HUES48 (cell line): ENCODE measurements at regions not wholly inside any gene's neighbourhood (a gene's known extent, or its start where the extent isn't known, plus 50 kb on each side); places are given as distances from the start of the nearest gene placed in this dataset.
"Not testable (repeated sequence)": the region's sequence is repeated elsewhere in the genome, so short reads cannot be mapped to it uniquely, and the experiment has no call there.

Source experiments
- H3K27ac ChIP-seq: one replicate; pipeline ENCODE4 v1.7.0; 2013; ENCODE audit warnings: low read depth, low read length, inconsistent platforms
- H3K27me3 ChIP-seq: 2 replicates; pipeline ENCODE4 v1.6.1; 2013; ENCODE audit warnings: mild to moderate bottlenecking, low read length; ENCODE audit not compliant: control insufficient read depth, insufficient read depth
- H3K36me3 ChIP-seq: 2 replicates; pipeline ENCODE4 v1.6.1; 2013; ENCODE audit warnings: low read length; ENCODE audit not compliant: control insufficient read depth, insufficient read depth
- H3K4me1 ChIP-seq: 2 replicates; pipeline ENCODE4 v1.6.1; 2013; ENCODE audit warnings: mild to moderate bottlenecking, low read length; ENCODE audit not compliant: control insufficient read depth, insufficient read depth
- H3K4me3 ChIP-seq: 2 replicates; pipeline ENCODE4 v1.5.1; 2013; ENCODE audit warnings: mild to moderate bottlenecking, low read depth, low read length
- H3K9ac ChIP-seq: 2 replicates; pipeline ENCODE4 v1.6.1; 2013; ENCODE audit warnings: mild to moderate bottlenecking, low read depth, low read length, moderate library complexity
- H3K9me3 ChIP-seq: 2 replicates; pipeline ENCODE4 v1.6.1; 2013; ENCODE audit warnings: low read length; ENCODE audit not compliant: control insufficient read depth, insufficient read depth

DNA sequence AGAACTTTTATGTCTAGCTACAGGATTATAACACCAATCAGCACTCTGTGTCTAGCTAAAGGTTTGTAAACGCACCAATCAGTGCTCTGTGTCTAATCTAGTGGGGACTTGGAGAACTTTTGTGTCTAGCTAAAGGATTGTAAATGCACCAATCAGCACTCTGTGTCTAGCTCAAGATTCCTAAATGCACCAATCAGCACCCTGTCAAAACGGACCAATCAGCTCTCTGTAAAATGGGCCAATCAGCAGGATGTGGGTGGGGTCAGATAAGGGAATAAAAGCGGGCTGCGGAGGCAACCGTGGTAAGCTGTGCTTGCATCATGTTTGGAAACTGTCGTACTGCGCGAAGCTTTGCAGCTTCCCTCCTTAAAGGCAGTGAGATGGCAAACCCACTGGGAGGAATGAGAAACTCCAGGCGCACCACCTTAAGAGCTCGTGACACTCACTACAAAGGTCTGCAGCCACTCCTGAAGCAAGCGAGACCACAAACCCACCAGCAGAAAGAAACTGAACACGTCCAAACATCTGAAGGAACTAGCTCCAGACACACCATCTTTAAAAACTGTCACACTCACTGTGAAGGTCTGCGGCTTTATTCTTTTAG lies 112.1 kb upstream of the DUSP22 start:
- not testable (repeated sequence) for H3K4me3 ChIP-seq, H3K36me3 ChIP-seq, H3K9ac ChIP-seq, H3K4me1 ChIP-seq, H3K27me3 ChIP-seq, H3K27ac ChIP-seq
- peaks cover 14% of the 10 kb centered on the region for H3K9me3 ChIP-seq

DNA sequence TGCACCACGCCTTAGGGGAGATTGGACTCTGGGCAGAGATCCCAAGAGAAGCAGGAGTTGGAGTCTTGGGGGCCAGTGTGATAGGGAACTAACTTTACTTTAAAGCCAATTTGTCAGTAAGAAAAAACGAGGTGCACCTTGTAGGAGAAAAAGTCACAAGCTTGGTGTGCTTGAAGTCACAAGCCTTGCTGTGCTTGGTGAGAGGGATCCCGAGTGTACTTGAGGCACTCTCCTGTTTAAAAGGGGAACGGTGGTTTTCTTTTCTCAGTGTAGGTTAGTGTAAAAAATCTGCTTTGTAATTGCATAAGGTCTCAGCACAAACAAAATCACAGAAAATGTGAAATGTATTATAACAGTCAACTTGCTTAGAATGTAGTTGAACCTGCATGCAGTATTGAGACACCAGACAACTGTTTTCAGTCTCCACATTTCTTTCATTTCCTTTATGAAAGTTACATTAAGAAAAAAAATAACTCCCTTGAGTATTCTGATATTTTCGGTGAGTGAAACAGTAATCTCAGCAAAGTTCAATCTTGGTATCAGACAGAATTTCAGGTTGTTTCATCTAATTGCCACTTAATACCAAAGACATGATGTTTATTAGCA lies 111.1 kb upstream of the DUSP22 start:
- peaks cover 14% of the 10 kb centered on the region for H3K9me3 ChIP-seq
- no peaks in the 10 kb centered on the region for H3K4me1 ChIP-seq
- no peak overlapping the region for H3K9ac ChIP-seq
- H3K27me3 ChIP-seq = no peaks in the 10 kb centered on the region
- H3K27ac ChIP-seq = no peak overlapping the region
- no peaks in the 10 kb centered on the region for H3K36me3 ChIP-seq
- no peak overlapping the region for H3K4me3 ChIP-seq

DNA sequence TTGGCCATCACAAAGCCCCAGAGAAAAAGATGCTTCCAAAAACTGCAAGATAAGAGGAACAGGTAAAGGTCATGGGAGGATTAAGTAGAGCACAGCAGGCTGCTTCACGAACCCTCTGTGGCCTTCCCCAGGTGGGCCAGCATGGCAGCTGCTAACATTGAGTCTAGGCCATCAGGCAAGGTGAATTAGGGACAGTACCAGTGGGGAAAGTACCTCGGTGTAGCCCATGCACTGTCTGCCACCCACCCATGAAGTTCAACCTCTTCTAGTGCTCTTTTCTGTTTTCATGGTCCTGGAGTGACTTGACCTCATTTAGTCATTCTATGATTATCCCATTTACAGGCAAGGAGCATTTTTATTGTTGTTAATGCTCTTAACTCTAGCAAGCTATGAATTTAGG lies 108.6 kb upstream of the DUSP22 start:
- no peak overlapping the region for H3K27ac ChIP-seq
- H3K9me3 ChIP-seq = peaks cover 6% of the 10 kb centered on the region; the same call in 1 of the 2 replicates
- H3K9ac ChIP-seq = no peak overlapping the region
- H3K36me3 ChIP-seq = no peaks in the 10 kb centered on the region
- no peaks in the 10 kb centered on the region for H3K4me1 ChIP-seq
- H3K4me3 ChIP-seq = no peak overlapping the region
- H3K27me3 ChIP-seq = no peaks in the 10 kb centered on the region

DNA sequence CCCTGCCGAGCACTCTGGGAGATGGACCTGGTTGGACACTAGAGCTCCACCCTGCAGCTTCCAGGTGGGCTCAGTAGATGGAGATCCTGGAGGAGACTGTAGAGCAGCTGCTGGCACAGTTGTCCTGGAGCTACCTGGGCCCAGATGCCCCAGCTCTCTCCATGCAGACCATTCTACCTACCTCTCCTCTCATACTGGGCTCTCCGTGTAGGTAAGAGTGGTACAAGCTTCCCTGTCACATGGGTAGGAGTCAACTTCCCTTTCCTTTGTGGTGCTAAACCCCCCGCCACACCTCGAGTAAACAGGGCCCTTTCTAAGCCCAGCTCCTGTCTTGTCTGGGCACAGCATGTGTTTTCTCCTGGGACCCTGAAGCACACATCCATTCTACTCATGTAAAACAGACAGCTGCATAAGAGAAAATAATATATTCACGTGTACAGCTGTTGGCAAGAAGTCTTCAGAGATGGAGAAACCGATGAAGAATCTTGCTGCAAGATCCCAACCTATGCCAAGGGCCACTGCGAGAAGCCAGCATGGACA lies 108.1 kb upstream of the DUSP22 start:
- Histone ChIP-seq H3K4me1 (no peaks in the 10 kb centered on the region), H3K27me3 (no peaks in the 10 kb centered on the region), H3K4me3 (no peak overlapping the region), H3K9me3 (peaks cover 1% of the 10 kb centered on the region; the same call in 1 of the 2 replicates), H3K9ac (no peak overlapping the region), H3K36me3 (no peaks in the 10 kb centered on the region), H3K27ac (no peak overlapping the region)

DNA sequence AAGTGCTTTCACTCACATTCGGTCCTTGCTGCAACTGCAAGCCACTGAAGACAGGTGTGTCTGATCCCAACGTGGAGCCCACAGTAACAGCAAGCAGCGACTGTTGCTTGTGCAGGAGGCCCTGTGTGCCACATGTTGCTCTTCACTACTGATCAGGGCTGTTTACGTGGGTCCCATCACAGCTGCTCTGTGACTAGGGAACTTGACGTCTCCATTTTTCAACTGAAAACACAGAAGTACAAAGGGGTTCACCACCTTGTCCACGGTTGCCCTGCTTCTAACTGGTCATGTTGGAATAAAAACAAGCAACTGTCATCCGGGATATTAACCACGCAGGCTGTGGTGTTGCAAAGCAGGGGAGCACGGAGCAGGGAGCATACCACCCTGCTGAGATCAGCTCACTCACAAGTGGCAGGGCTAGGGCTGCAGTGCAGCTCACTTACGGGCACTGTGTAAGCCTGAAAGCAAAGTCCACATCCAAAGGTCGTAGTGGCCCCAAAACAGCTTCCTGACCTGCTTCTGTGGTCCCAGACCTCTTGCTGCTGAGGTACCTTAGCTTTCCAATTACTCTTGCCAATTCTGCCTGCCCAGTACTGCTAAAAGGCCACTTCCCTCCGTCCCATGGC lies 105.8 kb upstream of the DUSP22 start:
- H3K27ac ChIP-seq = no peak overlapping the region

DNA sequence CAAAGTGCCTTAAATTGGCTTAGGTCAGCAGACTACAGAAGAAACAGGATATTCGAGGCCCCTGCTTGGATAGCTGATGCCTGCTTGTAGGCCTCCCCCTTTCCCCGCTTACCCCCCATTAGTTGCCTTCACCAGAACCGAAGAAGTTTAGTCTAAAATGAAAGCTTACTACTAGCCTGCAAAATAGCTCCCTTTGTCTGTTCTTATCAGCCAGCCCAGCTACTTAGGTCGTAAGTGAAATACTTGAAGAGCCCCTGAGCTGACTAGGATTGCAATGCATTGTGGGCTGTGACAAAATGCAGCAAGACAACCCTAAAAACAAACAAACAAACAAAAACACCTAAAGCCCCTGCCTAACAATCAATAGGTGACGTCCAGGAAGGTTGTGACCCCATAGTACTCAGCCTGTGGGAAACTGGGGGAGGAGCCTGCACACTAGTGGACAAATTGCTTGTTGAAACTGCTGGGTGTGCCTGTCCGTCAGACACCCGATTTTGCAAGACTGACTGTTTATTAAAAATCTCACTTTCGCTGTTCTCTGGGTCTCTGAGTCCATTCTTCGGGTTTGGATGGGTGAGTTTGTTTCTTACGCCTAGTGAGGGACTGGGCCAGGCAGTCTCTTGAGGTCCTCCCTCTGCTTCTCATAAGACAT lies 105.0 kb upstream of the DUSP22 start:
- Histone ChIP-seq H3K36me3 (no peaks in the 10 kb centered on the region), H3K4me3 (no peak overlapping the region), H3K27me3 (no peaks in the 10 kb centered on the region), H3K4me1 (no peaks in the 10 kb centered on the region), H3K9me3 (no peaks in the 10 kb centered on the region), H3K9ac (no peak overlapping the region), H3K27ac (no peak overlapping the region)

More for the DNA sequence above, 105.8 kb upstream of the DUSP22 start:
- Histone ChIP-seq H3K27me3 (no peaks in the 10 kb centered on the region), H3K4me3 (no peak overlapping the region), H3K4me1 (no peaks in the 10 kb centered on the region), H3K36me3 (no peaks in the 10 kb centered on the region), H3K9ac (no peak overlapping the region), H3K9me3 (no peaks in the 10 kb centered on the region)

DNA sequence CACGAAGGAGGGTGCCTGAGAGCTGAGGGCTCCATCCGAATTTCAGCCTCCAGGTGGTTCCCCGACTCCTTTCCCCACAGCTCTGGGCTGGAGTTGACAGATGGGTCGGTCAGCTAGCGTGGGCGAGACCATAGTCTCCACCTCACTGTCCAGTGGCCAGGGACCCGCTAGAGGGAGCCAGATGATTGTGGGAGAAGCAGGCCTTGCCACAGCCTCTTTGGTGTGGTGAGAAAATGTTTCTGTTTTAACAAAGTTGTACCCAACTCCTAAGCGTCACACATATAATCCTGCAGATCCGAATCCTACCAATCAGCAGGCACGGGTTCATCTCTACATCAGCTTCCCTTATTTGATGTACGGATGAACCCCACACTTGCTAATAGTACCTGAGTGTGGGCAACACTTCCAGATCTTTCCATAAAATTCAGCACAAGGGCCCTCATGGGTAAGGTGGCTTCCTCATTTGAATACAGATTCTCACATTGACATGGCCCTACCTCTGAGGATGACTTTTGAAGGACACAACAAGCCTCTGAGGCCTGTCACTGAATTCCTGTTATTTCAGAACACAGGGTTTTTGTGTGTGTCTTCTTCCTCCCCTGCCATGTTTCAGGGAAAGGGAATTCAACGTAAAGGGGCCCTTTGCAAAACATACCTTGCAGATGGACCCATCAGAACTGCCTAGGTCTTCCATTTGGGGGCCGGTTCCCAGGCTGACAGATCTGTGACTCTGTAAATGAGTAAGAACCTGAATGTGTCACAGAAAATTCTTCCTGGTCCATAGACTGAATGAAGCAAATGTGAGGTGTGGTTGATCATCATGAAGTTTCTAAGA lies 103.2 kb upstream of the DUSP22 start:
- no peaks in the 10 kb centered on the region for H3K27me3 ChIP-seq
- no peak overlapping the region for H3K4me3 ChIP-seq
- no peak overlapping the region for H3K27ac ChIP-seq
- no peaks in the 10 kb centered on the region for H3K9me3 ChIP-seq
- no peak overlapping the region for H3K9ac ChIP-seq
- no peaks in the 10 kb centered on the region for H3K36me3 ChIP-seq
- no peaks in the 10 kb centered on the region for H3K4me1 ChIP-seq

DNA sequence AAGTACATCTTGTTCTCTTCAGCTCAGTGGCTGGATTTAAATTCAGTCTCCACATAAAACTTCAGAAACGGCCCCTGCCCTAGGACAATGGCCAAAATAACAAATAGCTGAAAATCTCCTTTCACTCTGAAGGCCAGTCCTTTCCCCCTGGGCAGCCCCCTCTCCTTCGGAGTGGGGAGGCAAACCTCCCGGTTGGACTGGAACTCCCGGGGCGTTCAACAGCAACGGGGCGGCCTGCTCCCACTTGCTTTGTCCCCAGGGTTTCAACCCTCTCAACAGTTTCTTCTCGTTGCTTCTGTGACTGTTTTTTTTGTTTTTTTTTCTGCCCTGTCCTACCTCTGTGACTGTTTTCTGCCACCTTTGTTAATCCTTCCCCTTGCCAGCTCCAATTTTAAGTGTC lies 102.6 kb upstream of the DUSP22 start:
- Histone ChIP-seq H3K27ac (no peak overlapping the region), H3K4me1 (no peaks in the 10 kb centered on the region), H3K4me3 (no peak overlapping the region), H3K9me3 (no peaks in the 10 kb centered on the region), H3K36me3 (no peaks in the 10 kb centered on the region), H3K9ac (no peak overlapping the region), H3K27me3 (no peaks in the 10 kb centered on the region)

DNA sequence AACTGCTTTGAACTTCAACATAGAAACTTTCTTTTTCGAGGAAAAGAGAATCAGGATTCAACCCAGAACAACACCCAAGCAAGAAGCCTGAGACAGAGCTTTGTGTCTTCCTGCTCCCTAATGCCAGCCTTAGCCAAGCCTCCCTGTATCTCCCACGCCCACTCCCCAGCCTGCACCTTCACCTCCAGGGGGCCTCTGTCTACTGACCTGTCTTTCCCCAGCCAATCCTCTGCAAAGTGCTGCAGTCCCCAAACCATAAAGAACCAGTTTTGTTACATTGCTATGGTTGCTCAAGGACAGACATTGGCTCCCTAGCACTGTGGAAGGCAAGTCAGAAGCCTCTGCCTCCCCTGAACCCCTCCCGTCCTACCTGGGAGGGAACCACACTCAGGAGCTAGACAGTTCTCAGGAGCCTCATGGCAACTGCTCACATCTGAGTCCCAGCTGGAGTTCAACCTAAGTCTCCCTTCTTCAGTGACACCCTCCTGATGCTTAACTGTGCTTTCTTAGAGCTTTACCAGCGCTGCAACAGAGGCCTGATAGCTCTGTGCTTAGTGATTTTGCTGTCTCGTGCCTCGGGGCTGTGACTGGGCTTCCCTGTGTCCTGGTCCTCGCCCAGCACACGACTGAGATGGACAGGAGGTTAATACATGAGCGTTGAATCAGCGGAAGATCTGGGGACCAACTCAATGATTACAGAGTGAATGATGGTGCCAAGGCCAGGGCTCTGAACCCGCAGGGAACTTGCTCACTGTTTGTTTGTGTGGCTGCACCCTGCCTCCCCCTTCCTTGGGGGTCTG lies 101.5 kb upstream of the DUSP22 start:
- Histone ChIP-seq H3K4me3 (no peak overlapping the region), H3K36me3 (no peaks in the 10 kb centered on the region), H3K27me3 (no peaks in the 10 kb centered on the region), H3K27ac (no peak overlapping the region), H3K9me3 (no peaks in the 10 kb centered on the region), H3K4me1 (no peaks in the 10 kb centered on the region), H3K9ac (no peak overlapping the region)
